AG09309 (cell line): ENCODE measurements at regions not wholly inside any gene's neighbourhood (a gene's known extent, or its start where the extent isn't known, plus 50 kb on each side); places are given as distances from the start of the nearest gene placed in this dataset.

Source experiments
- DNase-seq: peaks from one replicate; pipeline ENCODE4 v3.0.0-alpha.2; 2010; ENCODE audit warnings: low read depth
- H3K4me3 ChIP-seq: 2 replicates; pipeline ENCODE4 v1.5.1; 2011; ENCODE audit warnings: mild to moderate bottlenecking, low read depth, low read length, moderate library complexity; ENCODE audit not compliant: control insufficient read depth
- TF ChIP-seq, protein P1 (sequence below): IDR thresholded peaks from 2 replicates; pipeline ENCODE4 v1.5.1; 2011; ENCODE audit warnings: mild to moderate bottlenecking, low read depth, low read length, inconsistent platforms; ENCODE audit not compliant: insufficient read depth, control insufficient read depth; ENCODE audit errors: missing control alignments

GRCh38 chr1:38561110-38561509 lies 298.5 kb downstream of the RRAGC start:
- TF ChIP-seq, protein P1, sequence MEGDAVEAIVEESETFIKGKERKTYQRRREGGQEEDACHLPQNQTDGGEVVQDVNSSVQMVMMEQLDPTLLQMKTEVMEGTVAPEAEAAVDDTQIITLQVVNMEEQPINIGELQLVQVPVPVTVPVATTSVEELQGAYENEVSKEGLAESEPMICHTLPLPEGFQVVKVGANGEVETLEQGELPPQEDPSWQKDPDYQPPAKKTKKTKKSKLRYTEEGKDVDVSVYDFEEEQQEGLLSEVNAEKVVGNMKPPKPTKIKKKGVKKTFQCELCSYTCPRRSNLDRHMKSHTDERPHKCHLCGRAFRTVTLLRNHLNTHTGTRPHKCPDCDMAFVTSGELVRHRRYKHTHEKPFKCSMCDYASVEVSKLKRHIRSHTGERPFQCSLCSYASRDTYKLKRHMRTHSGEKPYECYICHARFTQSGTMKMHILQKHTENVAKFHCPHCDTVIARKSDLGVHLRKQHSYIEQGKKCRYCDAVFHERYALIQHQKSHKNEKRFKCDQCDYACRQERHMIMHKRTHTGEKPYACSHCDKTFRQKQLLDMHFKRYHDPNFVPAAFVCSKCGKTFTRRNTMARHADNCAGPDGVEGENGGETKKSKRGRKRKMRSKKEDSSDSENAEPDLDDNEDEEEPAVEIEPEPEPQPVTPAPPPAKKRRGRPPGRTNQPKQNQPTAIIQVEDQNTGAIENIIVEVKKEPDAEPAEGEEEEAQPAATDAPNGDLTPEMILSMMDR = no peak
- DNase-seq = no peak
- H3K4me3 ChIP-seq = no peak overlapping the region

GRCh38 chr1:38560457-38560856 lies 299.1 kb downstream of the RRAGC start:
- no peak overlapping the region for H3K4me3 ChIP-seq
- TF ChIP-seq, protein P1 = no peak
- no peak for DNase-seq

DNA sequence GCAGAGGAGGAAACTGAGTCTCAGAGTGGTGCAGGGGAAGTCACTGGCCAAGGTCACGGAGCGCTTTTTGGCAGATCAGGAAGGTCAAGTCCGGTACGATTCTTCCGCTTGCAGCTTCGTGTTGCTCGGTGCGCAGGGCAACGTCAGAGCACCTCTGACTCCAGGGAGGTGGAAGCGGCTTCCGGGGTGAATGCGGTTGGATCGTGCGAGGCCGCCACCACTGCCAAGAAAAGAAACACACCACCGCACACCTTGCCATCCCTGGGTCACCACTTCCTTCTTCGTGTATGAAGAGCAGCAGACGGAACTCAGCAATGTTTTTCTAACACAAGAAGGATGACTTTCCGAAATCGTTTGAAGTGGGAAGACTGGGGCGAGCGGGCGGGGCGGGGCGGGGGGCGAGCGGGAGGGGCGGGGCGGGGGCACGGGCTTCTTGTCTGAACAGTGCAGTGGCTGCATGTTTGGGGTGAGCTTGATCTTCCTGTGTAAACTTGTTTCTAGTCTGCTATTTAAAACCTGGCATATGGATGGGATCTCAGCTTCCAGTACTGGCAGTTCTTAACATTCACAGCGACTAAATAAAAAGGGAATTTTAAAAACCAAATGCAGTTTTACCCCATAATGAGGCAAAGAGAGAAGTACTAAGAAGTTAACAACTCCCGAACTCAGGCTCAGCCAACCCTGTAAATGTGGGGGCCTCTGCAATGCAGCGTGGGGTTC lies 300.0 kb downstream of the RRAGC start:
- TF ChIP-seq, protein P1 = no peak
- no peak overlapping the region for H3K4me3 ChIP-seq

GRCh38 chr1:38558500-38559445 lies 300.8 kb downstream of the RRAGC start:
- TF ChIP-seq, protein P1 = no peak
- H3K4me3 ChIP-seq = no peak overlapping the region
- no peak for DNase-seq

More for the DNA sequence above, 300.0 kb downstream of the RRAGC start:
- no peak for DNase-seq

- no peak for DNase-seq
- H3K4me3 ChIP-seq = no peak overlapping the region
- TF ChIP-seq, protein P1 = no peak
These were observed 301.5 kb downstream of the RRAGC start for GRCh38 chr1:38558055-38558454.

DNA sequence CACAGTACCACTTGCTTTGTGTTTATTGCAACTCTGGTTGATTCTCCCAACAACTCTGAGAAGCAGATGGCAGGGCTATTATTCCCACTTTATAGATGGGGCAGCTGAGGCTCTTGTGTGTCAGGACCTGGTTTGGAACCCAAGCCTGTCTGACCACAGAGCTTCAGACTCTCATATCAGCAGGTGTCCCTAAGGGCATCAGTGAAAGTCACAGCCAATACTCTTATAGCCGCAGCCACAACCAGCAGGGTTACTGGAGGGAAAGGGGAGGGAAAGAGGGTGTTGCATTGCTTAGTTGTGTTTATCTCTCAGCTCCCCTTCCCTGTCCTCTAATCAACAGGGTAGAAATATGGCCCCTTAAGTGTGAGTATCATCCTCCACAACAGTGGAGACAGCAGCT lies 304.0 kb downstream of the RRAGC start:
- TF ChIP-seq, protein P1 = no peak

More for the DNA sequence above, 304.0 kb downstream of the RRAGC start:
- H3K4me3 ChIP-seq = no peak overlapping the region
- no peak for DNase-seq
